Keratinocyte (primary cell): ENCODE measurements at regions not wholly inside any gene's neighbourhood (a gene's known extent, or its start where the extent isn't known, plus 50 kb on each side); places are given as distances from the start of the nearest gene placed in this dataset.

Experiments used
- EZH2 ChIP-seq: IDR thresholded peaks from one replicate; pipeline ENCODE4 v1.6.1; 2012; ENCODE audit warnings: inconsistent platforms, mild to moderate bottlenecking, low read length, moderate library complexity
- TF ChIP-seq, protein P1 (sequence below), 3 experiments: IDR thresholded peaks in 1 of 3; conservative IDR thresholded peaks in 1 of 3; optimal IDR thresholded peaks in 1 of 3; 2 replicates in 2 of 3; 3 replicates in 1 of 3; pipeline versions ENCODE3 to v1.5.1; 2011; ENCODE audit warnings: low read length in 3 of 3, mild to moderate bottlenecking in 3 of 3, moderate library complexity in 2 of 3, control low read depth in 1 of 3, inconsistent platforms in 1 of 3; ENCODE audit not compliant: insufficient read depth in 2 of 3; ENCODE audit errors: extremely low read depth in 1 of 3

DNA sequence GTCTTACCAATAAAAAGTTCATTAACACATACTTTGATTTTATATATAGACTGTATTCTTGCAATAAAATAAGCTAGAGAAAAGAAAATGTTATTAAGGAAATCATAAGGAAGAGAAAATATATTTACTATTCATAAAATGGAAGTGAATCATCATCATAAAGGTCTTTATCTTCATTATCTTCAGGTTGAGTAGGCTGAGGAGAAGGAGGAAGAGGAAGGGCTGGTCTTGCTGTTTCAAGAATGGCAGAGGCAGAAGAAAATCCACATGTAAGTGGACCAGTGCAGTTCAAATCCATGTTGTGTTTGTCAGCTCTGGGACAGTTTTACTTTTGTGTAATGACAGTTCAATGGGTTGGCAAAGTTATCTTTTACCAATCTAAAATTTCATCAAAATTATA is 609.1 kb upstream of the ANKRD30A start:
- TF ChIP-seq, protein P1, sequence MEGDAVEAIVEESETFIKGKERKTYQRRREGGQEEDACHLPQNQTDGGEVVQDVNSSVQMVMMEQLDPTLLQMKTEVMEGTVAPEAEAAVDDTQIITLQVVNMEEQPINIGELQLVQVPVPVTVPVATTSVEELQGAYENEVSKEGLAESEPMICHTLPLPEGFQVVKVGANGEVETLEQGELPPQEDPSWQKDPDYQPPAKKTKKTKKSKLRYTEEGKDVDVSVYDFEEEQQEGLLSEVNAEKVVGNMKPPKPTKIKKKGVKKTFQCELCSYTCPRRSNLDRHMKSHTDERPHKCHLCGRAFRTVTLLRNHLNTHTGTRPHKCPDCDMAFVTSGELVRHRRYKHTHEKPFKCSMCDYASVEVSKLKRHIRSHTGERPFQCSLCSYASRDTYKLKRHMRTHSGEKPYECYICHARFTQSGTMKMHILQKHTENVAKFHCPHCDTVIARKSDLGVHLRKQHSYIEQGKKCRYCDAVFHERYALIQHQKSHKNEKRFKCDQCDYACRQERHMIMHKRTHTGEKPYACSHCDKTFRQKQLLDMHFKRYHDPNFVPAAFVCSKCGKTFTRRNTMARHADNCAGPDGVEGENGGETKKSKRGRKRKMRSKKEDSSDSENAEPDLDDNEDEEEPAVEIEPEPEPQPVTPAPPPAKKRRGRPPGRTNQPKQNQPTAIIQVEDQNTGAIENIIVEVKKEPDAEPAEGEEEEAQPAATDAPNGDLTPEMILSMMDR (optimal IDR thresholded peaks at IDR 0.05 in 1 of 3, IDR thresholded peaks at IDR 0.05 in 1 of 3, conservative IDR thresholded peaks at IDR 0.05 in 1 of 3; ENCODE audit: extremely low read depth in 1 of 3, insufficient read depth in 2 of 3, low read length in 3 of 3), result no peak
- TF ChIP-seq EZH2, result no peak
